ENCODE measurements at regions not wholly inside any gene's neighbourhood (a gene's known extent, or its start where the extent isn't known, plus 50 kb on each side); places are given as distances from the start of the nearest gene placed in this dataset.
"Not testable (repeated sequence)": the region's sequence is repeated elsewhere in the genome, so short reads cannot be mapped to it uniquely, and the experiment has no call there.

GRCh38 chr7:73918926-73919693 lies 58.2 kb downstream of the TMEM270 start:
- no peak for DNase-seq

- DNase-seq, result no peak
Observed at GRCh38 chr7:73919694-73920375, 58.9 kb downstream of the TMEM270 start.

GRCh38 chr7:73920406-73921134 lies 59.6 kb downstream of the TMEM270 start:
- DNase-seq, result no peak

- DNase-seq, result no peak
Observed at GRCh38 chr7:73921623-73922528, 60.9 kb downstream of the TMEM270 start.

- DNase-seq, result not testable (repeated sequence)
Observed at GRCh38 chr7:73928644-73929043, 67.7 kb downstream of the TMEM270 start.

- no peak for DNase-seq
Observed at GRCh38 chr7:73931502-73931901, 70.5 kb downstream of the TMEM270 start.

- DNase-seq, result no peak
Observed at GRCh38 chr7:73932364-73932763, 71.4 kb downstream of the TMEM270 start.

- no peak for DNase-seq
Observed at GRCh38 chr7:73933091-73933490, 72.1 kb downstream of the TMEM270 start.

GRCh38 chr7:73936967-73937366 lies 76.0 kb downstream of the TMEM270 start:
- no peak for DNase-seq

- not testable (repeated sequence) for DNase-seq
Observed at GRCh38 chr7:73937650-73938049, 76.7 kb downstream of the TMEM270 start.

GRCh38 chr7:73939528-73939927 lies 78.6 kb downstream of the TMEM270 start:
- no peak for DNase-seq

- DNase-seq, result no peak
Observed at GRCh38 chr7:73940701-73941238, 79.8 kb downstream of the TMEM270 start.

GRCh38 chr7:73941836-73942551 lies 81.0 kb downstream of the TMEM270 start:
- no peak for DNase-seq

GRCh38 chr7:73945022-73945421 lies 83.0 kb upstream of the ELN start:
- DNase-seq, result no peak

GRCh38 chr7:73948287-73948686 lies 79.7 kb upstream of the ELN start:
- DNase-seq, result no peak

- DNase-seq, result no peak
Observed at GRCh38 chr7:73952266-73952665, 75.7 kb upstream of the ELN start.

- no peak for DNase-seq
Observed at GRCh38 chr7:73954181-73954580, 73.8 kb upstream of the ELN start.

- no peak for DNase-seq
Observed at GRCh38 chr7:73954861-73955260, 73.1 kb upstream of the ELN start.

- peak; percentile 4 for DNase-seq
Observed at GRCh38 chr7:73960548-73960947, 67.4 kb upstream of the ELN start.

- not testable (repeated sequence) for DNase-seq
Observed at GRCh38 chr7:73961991-73962390, 66.0 kb upstream of the ELN start.

GRCh38 chr7:73963252-73963822 lies 64.6 kb upstream of the ELN start:
- DNase-seq, result no peak
